Activated CD8-positive, alpha-beta T cell treated with anti-CD3 and anti-CD28 coated beads for 36 hours (primary cell): ENCODE measurements at regions not wholly inside any gene's neighbourhood (a gene's known extent, or its start where the extent isn't known, plus 50 kb on each side); places are given as distances from the start of the nearest gene placed in this dataset.
A peak's percentile ranks its signal among the peaks of the same experiment; 100 is the strongest.

Experiments used
- ATAC-seq: fragments of 200-7000 bp; cut with Tn5 transposase; one replicate; pipeline ENCODE4 v1.10.0; 2021; ENCODE audit warnings: mild to moderate bottlenecking, moderate library complexity
- CTCF ChIA-PET: fragments of 350-600 bp; sonication (Branson Sonifier 250); formaldehyde crosslinking; loops from one replicate; lab custom pipeline; 2021; ENCODE audit warnings: antibody characterized with exemption; lab: Charles Lee
- POLR2A ChIA-PET: fragments of 350-600 bp; sonication (Branson Sonifier 250); formaldehyde crosslinking; loops from one replicate; lab custom pipeline; 2021; ENCODE audit warnings: antibody characterized with exemption; lab: Charles Lee
- DNase-seq: peaks from one replicate; pipeline ENCODE4 v3.0.0-alpha.2; 2020
- H3K27ac Mint-ChIP-seq: one replicate; pipeline ENCODE4 v1.8.0; 2021; ENCODE audit warnings: mild to moderate bottlenecking, mixed read lengths
- H3K27me3 Mint-ChIP-seq: one replicate; pipeline ENCODE4 v1.8.0; 2021; ENCODE audit warnings: mixed read lengths
- H3K36me3 Mint-ChIP-seq: one replicate; pipeline ENCODE4 v1.8.0; 2021; ENCODE audit warnings: low read depth, mixed read lengths
- H3K4me1 Mint-ChIP-seq: one replicate; pipeline ENCODE4 v1.8.0; 2021; ENCODE audit warnings: low read depth, mixed read lengths
- H3K4me3 Mint-ChIP-seq: one replicate; pipeline ENCODE4 v1.8.0; 2021; ENCODE audit warnings: mild to moderate bottlenecking, moderate library complexity, mixed read lengths
- H3K9me3 Mint-ChIP-seq: one replicate; pipeline ENCODE4 v1.8.0; 2021; ENCODE audit warnings: mixed read lengths
- intact Hi-C: fragments of 100-400 bp; cut with micrococcal nuclease; formaldehyde crosslinking; loops from one replicate; pipeline ENCODE4 v1.10.0; 2022
- TF ChIP-seq, protein P1 (sequence below): fragments of 200-600 bp; IDR thresholded peaks from one replicate; pipeline ENCODE4 v1.8.0; 2022; ENCODE audit warnings: antibody characterized with exemption, mild to moderate bottlenecking

DNA sequence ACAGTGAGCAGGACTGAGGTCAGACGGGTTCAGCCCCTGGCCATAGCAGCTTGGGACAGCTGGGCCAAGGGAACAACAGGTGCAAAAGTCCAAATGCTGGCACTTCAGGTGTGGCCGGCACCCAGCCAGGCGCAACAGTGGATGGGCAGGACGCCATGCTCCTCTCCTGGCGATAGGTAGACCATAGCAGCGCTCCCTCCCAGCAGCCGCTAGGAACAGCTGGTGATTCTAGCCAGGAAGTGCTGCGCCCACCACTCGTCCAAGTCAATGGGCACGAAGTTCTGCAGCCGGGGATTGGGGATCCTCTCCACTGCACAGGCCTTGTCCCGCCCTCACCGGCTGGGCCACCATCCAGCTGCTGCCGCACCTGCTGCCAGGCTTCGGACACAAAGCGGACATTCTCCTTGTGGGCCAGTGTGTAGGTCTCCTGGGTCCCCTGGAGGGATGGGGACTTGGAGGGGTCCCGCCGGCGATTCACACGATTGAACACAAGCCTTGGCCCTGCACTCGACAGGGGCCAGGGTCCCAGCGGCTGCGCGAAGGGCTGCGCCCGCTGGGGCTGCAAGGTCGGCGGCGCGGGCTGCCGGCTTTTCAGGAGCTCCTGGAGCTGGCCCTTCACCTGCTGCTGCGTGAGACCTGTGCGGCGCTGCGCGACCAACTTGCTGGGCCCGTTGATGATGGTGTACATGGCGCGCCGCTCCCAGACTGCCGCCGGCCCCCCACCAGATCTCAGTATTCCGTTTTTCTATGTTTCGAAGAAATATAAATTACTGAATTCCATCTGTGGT is 227.5 kb upstream of the STK26 start:
- Mint-ChIP-seq H3K4me1 (no peaks in the 10 kb centered on the region), H3K4me3 (no peak overlapping the region), H3K36me3 (peaks cover 11% of the 10 kb centered on the region), H3K9me3 (no peaks in the 10 kb centered on the region), H3K27me3 (no peaks in the 10 kb centered on the region), H3K27ac (no peak overlapping the region)
- intact Hi-C loops = no loop called here
- no peak for DNase-seq
- POLR2A ChIA-PET = no interaction called here
- CTCF ChIA-PET = no interaction called here
- ATAC-seq = no peak
- TF ChIP-seq, protein P1, sequence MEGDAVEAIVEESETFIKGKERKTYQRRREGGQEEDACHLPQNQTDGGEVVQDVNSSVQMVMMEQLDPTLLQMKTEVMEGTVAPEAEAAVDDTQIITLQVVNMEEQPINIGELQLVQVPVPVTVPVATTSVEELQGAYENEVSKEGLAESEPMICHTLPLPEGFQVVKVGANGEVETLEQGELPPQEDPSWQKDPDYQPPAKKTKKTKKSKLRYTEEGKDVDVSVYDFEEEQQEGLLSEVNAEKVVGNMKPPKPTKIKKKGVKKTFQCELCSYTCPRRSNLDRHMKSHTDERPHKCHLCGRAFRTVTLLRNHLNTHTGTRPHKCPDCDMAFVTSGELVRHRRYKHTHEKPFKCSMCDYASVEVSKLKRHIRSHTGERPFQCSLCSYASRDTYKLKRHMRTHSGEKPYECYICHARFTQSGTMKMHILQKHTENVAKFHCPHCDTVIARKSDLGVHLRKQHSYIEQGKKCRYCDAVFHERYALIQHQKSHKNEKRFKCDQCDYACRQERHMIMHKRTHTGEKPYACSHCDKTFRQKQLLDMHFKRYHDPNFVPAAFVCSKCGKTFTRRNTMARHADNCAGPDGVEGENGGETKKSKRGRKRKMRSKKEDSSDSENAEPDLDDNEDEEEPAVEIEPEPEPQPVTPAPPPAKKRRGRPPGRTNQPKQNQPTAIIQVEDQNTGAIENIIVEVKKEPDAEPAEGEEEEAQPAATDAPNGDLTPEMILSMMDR = no peak

DNA sequence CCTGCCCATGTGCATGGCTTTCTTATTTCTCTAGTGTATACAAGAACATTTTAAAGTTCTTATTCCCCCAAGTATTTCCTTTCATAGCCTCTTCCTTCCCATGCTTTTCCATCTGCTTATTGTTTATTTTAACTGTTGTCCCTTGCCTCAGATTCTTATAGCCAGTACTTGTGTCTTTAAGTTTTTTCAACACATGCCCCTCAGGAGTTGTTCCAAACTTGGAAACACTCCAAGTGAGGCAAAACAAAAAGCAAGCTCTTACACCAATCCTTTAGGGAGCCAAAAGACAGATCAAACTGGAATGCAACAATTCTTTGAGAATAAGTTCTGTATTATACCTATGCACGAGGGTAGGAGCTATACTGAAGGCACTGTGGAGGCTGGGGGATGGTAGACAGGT is 222.0 kb upstream of the STK26 start:
- CTCF ChIA-PET = no interaction called here
- DNase-seq (no peak), ATAC-seq (no peak)
- Mint-ChIP-seq H3K4me3 (no peak overlapping the region), H3K9me3 (no peaks in the 10 kb centered on the region), H3K27ac (no peak overlapping the region), H3K4me1 (no peaks in the 10 kb centered on the region), H3K36me3 (no peaks in the 10 kb centered on the region), H3K27me3 (no peaks in the 10 kb centered on the region)
- intact Hi-C loops = no loop called here
- TF ChIP-seq, protein P1 = no peak
- POLR2A ChIA-PET = interaction anchor here (1.1 kb wide), 1 partner anchor 12 kb away, joined by 3 read pairs; no protein-coding TSS in a partner anchor

DNA sequence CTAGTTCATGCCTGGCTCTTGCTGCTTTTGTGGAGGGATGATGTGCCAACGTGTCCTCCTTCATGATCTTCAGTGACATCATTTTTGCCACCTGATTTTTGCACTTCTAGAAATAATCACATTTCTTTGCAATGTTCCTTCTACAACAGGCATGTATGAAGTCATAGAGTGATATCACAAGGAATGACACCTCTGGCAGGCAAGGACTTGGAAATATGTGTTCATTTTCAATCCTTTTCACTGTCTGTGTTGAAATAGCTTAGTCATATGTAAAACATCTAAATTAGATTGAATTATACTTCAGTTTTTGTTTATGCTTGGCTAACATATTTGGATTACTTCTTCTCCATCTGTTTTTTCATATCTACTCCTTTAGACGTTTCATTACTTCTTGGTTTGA is 221.2 kb upstream of the STK26 start:
- no peak overlapping the region for H3K27ac Mint-ChIP-seq
- H3K27me3 Mint-ChIP-seq = no peaks in the 10 kb centered on the region
- H3K4me3 Mint-ChIP-seq = no peak overlapping the region
- CTCF ChIA-PET = no interaction called here
- DNase-seq = no peak
- POLR2A ChIA-PET = interaction anchor here (1.1 kb wide), 1 partner anchor 12 kb away, joined by 3 read pairs; no protein-coding TSS in a partner anchor
- H3K4me1 Mint-ChIP-seq = no peaks in the 10 kb centered on the region
- TF ChIP-seq, protein P1 = no peak
- intact Hi-C loops = no loop called here
- H3K36me3 Mint-ChIP-seq = no peaks in the 10 kb centered on the region
- no peak for ATAC-seq
- no peaks in the 10 kb centered on the region for H3K9me3 Mint-ChIP-seq

DNA sequence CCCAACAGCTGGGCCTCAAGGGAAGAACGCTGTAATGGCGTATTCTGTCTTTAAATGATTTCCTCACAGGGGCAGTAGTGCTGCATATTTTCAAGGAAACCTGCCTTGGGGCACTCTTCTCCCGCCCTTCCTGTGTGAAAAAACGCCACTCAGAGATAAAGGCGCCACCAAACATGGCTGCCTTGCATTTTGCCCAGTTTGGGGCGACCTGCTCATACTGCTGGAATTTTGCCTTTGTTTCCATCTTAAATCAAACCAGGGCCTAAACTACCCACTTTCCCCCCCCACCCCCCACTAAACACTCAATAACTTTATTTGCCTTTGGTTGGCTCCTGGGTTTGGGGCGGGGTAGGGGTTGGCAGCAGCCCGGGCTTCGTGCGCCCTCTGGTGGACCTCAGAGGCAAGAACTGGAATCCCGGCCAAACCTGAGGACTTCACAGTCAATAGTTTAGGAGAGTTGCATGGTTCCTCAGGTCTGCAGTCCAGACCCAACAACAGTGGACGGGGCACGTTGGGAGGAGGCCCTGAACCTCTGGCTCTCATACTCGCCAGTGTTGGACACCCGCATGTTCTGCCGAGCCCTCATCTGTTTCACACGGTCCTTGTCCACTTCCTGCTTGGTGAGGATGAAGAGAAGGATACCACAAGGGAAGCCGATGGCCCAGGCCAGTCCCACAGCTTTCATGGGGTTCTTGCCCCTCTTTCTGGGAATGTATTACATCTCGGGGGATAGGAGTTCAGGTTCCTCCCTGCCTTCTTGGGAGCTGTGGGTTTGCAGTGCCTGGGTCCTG is 220.1 kb upstream of the STK26 start:
- intact Hi-C loops = no loop called here
- peak; percentile 30 for ATAC-seq
- Mint-ChIP-seq H3K4me1 (no peaks in the 10 kb centered on the region), H3K36me3 (no peaks in the 10 kb centered on the region), H3K27ac (no peak overlapping the region), H3K27me3 (no peaks in the 10 kb centered on the region), H3K9me3 (no peaks in the 10 kb centered on the region), H3K4me3 (no peak overlapping the region)
- CTCF ChIA-PET = interaction anchor here (0.9 kb wide), 1 partner anchor 9 kb away, joined by 3 read pairs; no protein-coding TSS in a partner anchor
- peak; percentile 26 for DNase-seq
- TF ChIP-seq, protein P1 = no peak
- POLR2A ChIA-PET = no interaction called here
